Fibroblast of villous mesenchyme (primary cell): ENCODE measurements at regions not wholly inside any gene's neighbourhood (a gene's known extent, or its start where the extent isn't known, plus 50 kb on each side); places are given as distances from the start of the nearest gene placed in this dataset.

Source experiments
- DNase-seq: peaks from one replicate; pipeline ENCODE4 v3.0.0-alpha.2; 2010; ENCODE audit warnings: low read depth
- H3K4me3 ChIP-seq: 2 replicates; pipeline ENCODE4 v1.5.1; 2011; ENCODE audit warnings: low read depth, mild to moderate bottlenecking, low read length
- CTCF ChIP-seq: IDR thresholded peaks from 2 replicates; pipeline ENCODE4 v1.5.1; 2012; ENCODE audit warnings: low read depth, mild to moderate bottlenecking, low read length; ENCODE audit not compliant: insufficient read depth

GRCh38 chr15:53462651-53463050 is 296.8 kb downstream of the WDR72 start:
- TF ChIP-seq CTCF, result no peak

GRCh38 chr15:53461677-53462076 is 297.8 kb downstream of the WDR72 start:
- TF ChIP-seq CTCF, result no peak
- H3K4me3 ChIP-seq, result no peak overlapping the region
- no peak for DNase-seq

More at GRCh38 chr15:53462651-53463050, 296.8 kb downstream of the WDR72 start:
- no peak overlapping the region for H3K4me3 ChIP-seq
- DNase-seq, result no peak

- no peak overlapping the region for H3K4me3 ChIP-seq
- no peak for DNase-seq
- TF ChIP-seq CTCF, result no peak
These were observed 300.7 kb downstream of the WDR72 start for GRCh38 chr15:53458736-53459135.

- TF ChIP-seq CTCF, result no peak
- no peak for DNase-seq
- H3K4me3 ChIP-seq, result no peak overlapping the region
These were observed 302.0 kb downstream of the WDR72 start for GRCh38 chr15:53457479-53457878.

- H3K4me3 ChIP-seq, result no peak overlapping the region
- DNase-seq, result no peak
- no peak for TF ChIP-seq CTCF
These were observed 304.4 kb downstream of the WDR72 start for GRCh38 chr15:53454843-53455721.

- H3K4me3 ChIP-seq, result no peak overlapping the region
- no peak for DNase-seq
- no peak for TF ChIP-seq CTCF
These were observed 305.0 kb downstream of the WDR72 start for GRCh38 chr15:53454535-53454842.
